ENCODE measurements at regions not wholly inside any gene's neighbourhood (a gene's known extent, or its start where the extent isn't known, plus 50 kb on each side); places are given as distances from the start of the nearest gene placed in this dataset.
"Not testable (repeated sequence)": the region's sequence is repeated elsewhere in the genome, so short reads cannot be mapped to it uniquely, and the experiment has no call there.

DNA sequence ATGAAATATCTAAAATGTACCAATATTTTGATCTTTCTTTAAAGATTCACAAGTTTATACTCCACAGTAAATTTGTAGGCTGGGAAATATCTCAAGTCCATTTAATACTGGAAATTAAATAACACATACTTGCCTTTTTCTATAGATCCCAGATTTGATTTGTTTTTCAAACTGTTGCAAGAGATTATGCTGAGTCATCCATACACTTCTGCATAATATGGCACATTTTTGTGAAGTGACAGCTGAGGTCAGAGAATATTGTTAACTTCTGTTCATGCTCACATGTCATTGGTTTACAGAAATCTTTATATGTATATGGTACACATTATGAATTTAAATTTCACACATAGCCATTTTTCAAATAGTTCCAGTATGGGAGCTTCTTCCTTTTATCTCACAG, 1066.3 kb upstream of the NUDT12 start:
- no peak for DNase-seq

DNA sequence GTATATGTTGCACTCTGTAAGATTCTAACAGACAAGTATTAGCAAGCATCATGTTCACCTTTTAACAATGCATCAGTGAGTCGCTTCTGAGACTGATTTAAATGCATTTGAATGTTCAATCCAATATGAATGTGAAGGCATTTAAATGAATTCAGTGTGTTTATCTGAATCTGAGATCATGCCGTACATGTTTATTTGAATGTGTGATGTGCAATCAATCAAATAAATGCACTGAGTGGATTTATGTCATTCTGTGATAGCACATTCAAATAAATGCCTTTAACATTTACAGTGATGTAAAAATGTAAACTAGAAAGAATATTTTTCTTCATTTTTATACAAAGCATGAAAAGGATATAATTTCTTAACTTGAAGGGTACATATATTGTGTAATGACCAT, 1063.5 kb upstream of the NUDT12 start:
- no peak for DNase-seq

DNA sequence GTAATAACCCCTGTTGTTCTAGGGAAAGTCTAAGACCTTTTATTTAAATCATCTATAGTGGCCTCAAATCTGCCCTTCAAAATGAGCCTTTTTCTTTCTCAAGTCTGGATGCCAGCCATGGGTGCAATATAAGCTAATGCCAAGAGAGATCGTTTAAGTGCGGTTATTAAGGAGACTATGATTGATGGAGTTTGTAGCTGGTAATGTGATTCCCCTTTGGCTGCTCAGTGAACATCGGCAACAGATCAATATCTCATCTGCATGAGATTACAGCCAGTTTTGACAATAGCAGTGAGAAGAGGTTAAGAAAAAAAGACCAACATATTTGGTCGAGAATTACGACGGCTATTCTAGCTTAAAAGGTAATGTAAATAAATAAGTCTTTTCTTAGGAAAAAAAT, 1049.4 kb upstream of the NUDT12 start:
- no peak for DNase-seq

DNA sequence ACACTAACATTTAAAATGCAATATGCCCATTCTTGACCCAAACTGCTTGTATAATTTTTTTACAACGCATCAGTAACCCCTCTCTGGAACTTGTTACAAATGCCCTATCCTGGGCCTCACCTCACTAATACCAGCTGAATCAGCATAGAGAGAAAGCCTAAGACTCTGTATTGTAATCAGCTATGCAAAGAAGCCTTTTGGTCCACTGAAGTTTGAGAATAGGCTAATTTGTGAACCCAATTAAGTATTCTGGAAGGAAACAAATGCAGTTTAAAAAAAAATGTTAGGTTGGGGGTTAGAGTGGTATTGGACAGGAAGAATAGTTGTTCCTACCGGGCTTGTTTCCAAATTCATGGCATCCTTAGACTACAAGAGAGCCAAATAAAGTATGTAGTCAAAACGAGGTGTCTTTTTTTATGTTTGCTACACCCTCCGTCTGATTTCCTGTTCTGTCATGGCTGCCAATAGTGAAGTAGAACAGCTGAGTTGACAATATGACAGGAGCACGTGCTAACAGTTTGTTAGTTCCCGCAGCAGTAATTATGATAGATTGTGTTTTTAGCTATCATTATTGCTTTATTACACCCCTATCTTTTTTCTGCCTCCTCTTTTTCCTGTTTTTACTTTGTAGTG, 1048.7 kb upstream of the NUDT12 start:
- no peak for DNase-seq

DNA sequence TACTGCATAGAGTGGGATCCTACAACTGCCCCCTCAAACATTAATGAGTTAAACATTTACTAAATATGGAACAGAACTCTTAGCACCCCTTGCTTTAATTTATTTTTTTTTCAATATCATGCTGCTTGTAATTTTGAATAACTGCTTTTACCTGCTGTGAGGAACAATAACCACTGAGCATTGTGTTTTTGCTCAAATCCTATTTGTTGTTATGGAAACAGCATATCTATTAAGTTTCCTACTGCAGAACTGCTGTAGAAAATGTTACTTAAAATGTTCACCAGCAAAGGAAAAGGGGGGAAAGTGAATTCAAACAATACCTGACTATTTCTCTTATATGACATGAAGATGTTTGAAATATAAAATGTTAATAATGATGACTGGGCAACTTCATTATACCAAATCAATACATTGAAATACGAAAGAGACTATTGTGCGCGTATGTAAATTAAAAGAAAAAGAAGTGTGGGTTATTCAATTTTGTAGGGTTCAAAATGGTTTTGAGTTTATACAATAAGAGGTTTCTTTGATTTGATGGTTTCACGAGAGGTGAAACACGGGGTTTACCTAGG, 1043.8 kb upstream of the NUDT12 start:
- no peak for DNase-seq

DNA sequence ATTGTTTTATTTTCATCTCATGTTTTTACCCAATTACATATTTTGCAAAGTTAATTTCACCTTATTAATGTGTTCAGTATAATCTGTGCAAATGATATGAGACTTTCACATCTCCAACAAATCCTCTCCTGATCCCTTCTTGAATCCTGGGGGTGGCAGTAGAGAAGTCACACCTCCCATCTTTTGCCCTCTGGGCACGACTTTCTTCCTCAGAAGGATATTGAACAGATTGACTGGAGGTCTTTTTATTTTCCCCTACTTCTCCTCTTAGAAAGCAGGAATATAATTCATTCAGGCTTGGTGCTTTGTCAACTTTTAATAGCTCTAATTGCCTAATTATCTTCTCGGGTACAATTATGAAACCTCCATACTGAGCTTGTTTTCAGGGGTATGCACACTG, 1037.1 kb upstream of the NUDT12 start:
- no peak for DNase-seq

DNA sequence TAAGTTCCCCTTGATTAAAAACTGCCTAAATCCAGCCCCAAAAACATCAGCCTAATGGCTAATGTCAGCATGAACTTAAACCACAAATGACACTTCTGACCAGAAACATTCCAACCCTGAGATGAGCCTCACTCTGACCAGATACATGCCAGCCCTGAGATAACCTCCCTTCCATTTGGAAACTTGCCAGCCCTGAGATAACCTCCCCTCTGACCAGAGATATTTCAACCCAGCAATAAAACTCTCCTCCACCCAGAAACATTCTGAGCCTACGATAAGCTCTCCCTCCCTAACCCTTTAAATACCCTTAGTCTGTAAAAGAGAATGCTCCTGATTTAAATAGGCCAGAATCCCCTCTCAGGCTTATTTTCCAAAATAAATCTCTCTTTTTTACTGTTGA, 1035.7 kb upstream of the NUDT12 start:
- peak; percentile 25 for DNase-seq

DNA sequence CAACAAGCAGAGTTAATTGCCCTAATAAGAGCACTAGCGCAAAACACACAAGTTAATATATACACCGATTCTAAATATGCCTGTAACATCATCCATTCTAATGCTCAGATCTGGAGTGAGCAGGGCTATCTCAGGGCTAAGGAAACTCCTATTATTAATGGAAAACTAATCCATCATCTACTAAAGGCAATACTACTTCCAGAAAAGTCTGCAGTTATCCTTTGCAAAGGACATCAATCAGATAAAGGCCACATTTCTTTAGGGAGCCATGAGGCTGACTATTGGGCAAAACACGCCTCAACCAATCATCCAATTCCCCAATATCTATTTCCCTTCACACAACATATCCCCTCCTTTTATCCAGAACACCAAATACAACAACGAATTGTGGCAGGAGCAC, 1032.3 kb upstream of the NUDT12 start:
- DNase-seq: no peak

DNA sequence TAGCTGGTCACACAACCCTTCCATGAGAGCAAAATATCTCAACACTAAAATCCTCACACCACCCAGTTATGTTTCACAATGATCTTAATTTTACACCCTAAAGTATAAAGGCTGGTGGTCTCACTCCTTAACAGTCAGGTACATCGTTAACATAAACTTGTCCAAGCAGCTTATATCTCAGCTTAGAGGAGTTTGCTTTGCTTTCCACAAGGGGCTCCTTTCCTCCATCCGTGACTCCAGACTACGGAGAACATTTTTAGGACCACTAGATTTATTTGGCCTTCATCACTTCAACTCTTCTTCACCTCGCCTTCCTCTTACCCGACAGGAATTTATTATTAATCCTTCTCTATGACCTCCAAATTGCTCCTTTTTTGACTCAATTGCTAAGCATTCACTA, 1014.1 kb upstream of the NUDT12 start:
- no peak for DNase-seq

DNA sequence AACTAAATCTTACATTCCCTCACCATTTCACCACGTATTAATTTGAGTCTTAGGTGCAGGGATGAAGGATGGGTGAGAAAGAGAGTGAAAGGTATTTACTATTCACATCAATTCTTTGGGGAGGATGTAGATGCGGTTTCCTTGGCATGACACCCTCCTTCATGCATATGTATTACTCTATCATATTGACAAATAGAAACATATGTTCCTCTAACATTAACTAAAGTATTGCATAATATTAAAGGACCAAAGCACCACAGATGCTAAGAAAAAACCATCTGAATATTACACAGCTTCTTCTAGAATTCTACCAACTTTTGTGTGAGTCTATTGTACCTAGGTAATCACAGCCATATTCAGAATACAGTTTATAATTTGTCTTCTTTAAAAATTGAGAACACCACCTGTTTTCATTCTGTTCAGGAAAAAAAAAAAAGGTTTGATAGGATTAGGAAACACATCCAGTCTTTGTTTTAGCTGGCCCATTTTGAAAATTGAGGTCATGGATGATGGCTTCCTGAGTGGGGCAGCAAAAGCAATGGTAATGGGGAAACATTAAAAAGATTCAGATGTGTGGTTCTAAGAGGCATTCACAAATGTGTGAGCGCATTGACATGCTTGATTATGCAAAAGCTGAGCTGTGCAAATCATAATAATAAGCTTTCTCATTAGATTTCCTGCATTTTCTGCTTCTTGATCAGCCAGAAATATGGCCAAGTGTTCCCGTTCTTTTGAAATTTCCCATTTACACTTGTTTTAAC, 1011.5 kb upstream of the NUDT12 start:
- no peak for DNase-seq

DNA sequence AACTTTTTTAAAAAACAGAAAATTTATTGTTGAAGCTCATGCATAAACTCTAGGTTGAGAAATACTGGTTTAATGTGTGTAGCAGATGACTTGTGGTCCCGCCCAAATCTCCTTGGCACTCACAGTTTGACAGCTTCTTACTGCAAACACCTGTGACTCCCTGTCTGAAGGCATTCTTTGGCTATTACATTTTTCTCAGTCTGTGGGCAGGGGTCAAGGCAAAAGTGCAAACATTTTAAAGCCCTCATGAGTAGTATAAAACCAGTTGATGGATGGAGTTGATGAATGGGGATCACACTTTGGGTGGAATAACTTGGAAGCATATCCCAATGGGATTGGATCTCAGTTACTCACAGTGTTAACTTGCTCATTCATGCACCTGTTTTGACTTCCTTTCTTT, 1007.0 kb upstream of the NUDT12 start:
- peak; percentile 33 for DNase-seq

DNA sequence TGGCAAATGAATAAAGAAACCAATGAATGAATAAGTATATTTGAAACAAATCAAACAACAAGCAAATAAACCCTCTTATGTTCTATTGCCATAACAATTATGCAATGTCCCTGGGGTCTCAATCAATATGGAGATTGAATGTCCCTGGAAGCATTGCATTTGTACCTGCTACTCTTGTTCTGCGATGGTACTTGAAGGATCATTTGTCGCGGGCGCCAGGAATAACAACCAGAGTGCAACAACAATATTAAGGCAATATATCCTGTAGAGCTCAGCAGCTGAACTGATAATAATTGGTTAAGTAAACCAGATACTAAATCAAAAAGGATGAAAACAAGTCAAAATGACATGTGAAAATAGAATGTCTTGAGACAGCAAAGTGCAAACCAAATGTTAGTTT, 1001.9 kb upstream of the NUDT12 start:
- no peak for DNase-seq

DNA sequence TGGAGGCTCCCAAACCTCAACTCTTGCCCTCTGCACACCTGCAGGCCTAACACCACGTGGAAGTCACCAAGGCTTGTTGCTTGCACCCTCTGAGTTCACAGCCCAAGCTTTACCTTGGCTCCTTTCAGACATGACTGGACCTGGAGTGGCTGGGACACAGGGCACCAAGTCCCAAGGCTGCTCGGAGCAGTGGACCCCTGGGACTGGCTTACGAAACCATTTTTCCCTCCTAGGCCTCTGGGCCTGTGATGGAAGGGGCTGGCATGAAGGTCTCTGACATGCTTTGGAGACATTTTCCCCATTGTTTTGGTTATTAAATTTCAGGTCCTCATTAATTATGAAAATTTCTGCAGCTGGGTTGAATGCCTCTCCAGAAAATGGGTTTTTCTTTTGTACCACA, 994.4 kb upstream of the NUDT12 start:
- DNase-seq: no peak

DNA sequence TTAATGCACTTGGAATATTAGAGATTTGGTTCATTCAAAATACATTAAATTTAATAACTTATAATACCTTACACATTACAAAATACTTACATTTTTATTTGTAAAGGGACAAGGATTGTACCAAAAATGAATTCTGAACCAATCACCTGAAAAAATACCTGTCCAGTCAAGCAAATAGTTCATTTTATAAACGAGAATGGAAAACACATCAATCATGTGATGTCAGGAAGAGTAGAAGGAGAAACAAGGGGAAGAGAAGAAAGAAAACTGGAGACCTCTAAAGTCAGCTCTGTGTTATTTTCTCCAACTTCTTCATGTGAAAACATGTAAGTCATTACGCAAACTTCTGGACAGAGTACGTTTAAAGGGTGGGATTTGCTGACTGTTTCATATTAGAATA, 989.0 kb upstream of the NUDT12 start:
- no peak for DNase-seq

DNA sequence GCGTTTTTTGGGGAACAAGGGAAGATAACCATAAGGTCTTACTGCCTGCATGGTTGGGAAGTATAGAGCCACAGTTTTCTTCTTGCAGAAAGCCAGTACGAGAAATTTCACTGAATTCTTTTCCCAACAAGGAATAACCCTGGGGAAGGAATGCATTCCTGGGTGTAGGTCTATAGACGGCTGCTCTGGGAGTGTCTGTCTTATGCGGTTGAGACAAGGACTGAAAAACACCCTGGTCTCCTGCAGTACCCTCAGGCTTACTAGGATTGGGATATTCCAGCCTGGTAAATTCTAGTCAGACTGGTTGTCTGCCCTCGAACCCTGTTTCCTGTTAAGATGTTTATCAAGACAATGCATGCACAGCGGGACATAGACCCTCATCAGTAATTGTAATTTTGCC, 984.3 kb upstream of the NUDT12 start:
- not testable (repeated sequence) for DNase-seq

DNA sequence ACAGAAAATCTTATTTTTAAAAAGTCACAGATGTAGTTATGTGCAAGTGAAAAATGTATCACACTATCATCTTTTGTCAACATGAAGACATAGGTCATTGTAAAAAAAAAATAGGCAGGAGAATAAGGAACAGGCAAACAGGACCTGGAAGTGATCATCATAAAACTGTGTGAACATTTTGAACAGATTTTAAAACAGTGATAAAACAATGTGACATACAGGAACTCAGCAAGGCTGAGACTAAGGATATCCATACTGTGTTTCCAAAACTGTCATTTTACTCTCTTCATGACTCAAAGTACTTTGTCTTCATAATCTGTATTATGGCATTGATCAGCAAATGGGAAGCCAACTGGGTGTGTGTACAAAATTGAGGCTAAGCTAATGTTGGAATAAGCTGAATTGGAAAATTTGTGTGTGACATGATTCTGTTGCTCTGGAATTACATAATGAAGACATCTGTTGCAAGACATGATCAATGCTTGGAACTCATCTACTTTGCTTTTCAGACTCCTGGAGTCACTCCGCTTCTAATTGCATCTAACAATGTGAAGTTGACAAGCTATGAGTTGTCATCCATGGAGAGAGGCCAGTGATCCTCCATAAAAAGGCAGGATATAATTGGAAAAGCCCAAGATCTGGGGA, 978.7 kb upstream of the NUDT12 start:
- DNase-seq: no peak

DNA sequence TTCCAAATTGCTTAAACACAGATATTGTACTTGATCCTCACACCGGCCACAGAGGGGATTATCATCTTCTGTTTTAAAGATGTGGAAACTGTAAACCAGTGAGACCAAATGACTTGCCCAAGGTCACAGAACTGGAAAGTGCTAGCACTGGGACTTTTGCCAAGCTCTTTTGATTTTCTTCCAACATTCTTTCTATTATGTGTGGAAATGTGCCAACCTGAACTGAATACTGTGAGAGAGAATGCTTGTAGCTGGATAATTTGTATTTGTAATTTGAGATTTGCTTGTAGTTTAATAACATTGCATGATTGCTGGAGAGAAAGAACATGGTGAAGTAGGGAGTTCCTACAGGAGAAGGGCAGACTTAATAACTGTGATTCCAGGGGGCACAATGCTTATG, 977.9 kb upstream of the NUDT12 start:
- peak; percentile 57 for DNase-seq

DNA sequence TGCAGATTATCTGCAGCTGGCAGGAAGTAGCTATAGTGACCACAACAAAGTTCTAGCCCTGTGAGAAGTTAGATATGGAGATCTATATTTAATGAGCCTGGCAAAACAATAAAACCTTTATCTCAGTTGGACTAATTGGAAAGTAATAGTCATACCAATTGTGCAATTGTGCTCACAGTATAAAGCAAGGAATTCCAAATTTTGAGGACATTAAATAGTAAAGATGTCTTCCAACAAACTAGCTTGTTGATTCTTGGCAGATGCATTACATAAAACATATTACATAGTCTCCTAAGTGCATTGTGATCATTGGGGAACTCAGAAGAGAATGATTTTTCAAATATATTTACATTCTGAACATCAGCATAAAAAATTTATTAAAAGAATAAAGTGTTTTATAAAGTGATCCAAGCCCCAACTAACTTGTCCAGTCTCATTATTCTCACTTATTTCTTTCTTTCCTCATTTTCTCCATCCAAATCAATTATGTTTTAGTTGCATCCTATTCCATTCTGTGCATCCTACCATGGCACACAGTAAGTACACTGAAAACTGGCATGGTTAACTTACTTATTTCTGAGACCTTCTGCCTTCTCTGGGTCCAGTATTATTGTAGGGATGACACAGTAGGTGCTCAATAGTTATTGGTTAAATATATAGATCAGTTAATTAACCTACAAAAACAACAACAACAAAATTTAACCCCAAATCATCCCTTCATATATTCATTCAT, 977.2 kb upstream of the NUDT12 start:
- DNase-seq: no peak

DNA sequence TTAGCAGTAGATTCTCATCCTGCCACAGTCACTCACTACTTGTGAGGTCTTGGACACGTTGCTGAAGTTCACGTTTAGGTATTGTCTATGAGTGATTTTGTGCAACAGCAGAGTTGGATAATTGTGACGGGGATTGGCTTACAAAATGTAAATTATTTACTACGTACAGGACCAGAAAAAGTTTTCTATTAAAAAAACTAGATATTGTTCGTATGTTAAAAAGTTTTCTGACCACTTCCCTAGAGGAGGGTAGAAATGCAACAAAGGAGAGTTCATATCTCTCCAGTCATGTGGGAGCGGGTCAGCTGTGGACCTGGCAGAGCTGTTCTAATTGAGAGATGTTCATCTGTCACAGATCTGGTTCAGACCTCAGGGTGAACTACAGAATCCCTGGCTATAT, 976.1 kb upstream of the NUDT12 start:
- no peak for DNase-seq

DNA sequence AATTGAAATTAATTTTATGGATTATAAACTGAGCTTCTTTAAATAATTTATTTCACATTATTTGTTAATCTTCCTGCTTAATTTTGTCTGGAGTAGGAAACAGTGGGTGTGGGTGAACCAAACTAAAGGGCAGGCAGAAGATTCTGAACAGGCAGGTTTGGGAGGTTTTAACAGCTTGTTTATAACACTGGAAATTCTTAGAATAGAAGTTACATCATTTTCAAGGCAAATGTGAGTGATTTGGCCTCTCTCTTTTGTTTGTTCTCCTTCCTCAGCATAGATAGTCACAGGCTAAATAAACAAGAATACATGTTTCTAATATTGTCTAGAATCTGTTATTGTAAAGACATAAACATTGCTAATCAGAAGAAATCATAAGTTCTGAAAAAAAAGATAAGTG, 970.9 kb upstream of the NUDT12 start:
- DNase-seq: no peak

DNA sequence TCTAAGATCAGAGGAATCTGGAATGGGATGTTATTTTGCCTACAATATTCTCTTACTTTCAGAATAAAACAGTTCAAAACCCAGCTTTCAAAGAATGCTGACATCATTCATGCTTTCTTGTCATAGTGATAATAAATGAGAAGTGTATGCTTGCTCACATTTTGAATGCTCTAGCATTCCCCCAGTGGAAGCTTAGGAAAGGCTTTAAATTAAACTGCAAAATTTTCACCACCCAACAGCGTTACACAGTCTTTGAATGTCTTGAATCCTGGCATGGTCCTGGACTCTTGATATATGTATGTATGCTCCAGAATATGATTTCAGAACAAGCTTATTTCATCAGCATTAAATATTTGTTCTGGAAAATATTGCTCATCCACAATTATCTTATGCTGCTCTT, 964.3 kb upstream of the NUDT12 start:
- peak; percentile 15 for DNase-seq

DNA sequence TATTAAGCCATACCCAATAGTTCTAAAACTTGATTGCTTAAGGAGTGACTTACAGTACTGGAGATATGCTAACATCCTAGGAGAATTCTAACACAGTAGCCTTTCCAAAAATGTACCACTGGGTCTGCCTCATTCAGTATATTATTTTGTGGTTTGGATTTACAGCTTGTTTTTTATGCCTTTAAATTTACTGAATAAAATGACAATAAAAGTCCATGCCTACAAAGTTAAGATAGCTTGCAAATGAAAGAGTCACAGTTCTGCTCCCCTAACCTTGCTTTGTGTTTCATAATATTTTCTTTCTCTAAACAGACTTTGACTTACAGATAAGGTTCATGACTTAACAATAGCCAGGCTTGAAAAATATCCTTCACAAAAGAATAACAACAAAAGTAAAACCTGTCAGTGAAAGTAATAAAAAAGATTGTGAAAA, 951.1 kb upstream of the NUDT12 start:
- DNase-seq: peak; percentile 12

DNA sequence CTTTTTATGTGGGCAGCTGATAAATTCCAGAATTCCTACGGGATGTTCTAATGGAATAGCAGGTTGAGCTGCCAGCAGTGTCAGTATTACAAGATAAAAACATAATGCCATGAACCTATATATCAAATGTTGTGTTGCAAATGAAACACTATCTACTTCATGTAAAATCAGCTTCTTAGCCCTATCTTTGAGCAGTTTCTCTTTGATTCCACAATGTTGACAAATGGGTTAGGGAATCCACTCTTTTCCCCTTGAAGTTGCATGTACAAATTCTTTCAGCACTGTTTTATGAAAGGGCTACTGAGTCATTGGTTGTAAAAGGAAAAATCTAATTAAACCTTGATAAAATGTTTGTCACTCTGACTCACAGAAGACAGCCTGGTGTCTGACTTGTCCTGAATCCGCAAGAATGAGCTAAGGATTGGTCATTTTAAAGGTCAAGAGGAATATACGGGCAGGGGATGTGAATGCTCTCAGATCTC, 950.6 kb upstream of the NUDT12 start:
- peak; percentile 90 for DNase-seq

Measured in NCI-H226 (cell line).